HepG2 (cell line): ENCODE measurements at regions not wholly inside any gene's neighbourhood (a gene's known extent, or its start where the extent isn't known, plus 50 kb on each side); places are given as distances from the start of the nearest gene placed in this dataset.
"Not testable (repeated sequence)": the region's sequence is repeated elsewhere in the genome, so short reads cannot be mapped to it uniquely, and the experiment has no call there.

Source experiments
- ATAC-seq: fragments of 200-7000 bp; cut with Tn5 transposase; 3 replicates; pipeline ENCODE4 v1.9.1; 2020; ENCODE audit warnings: mild to moderate bottlenecking, moderate library complexity
- BruUV-seq: library from RNA; stranded (reverse); fragments of 400-500 nt; replicated peaks from 2 replicates; lab custom pipeline; 2021; lab: Mats Ljungman, UMichigan
- CTCF ChIA-PET: fragments of 300-600 bp; formaldehyde crosslinking; extraction: SDS; loops from one replicate; lab custom pipeline; 2021; ENCODE audit warnings: low total read pairs, inconsistent platforms, low intra/inter-chr PET ratio; lab: Yijun Ruan, JAX
- POLR2A ChIA-PET: fragments of 350-600 bp; sonication (Branson Sonifier 250); formaldehyde crosslinking; loops from one replicate; lab custom pipeline; 2020; ENCODE audit warnings: antibody characterized with exemption, inconsistent platforms; lab: Yijun Ruan, JAX
- DNase-seq: peaks from one replicate; pipeline ENCODE4 v3.0.0-alpha.2; 2015; ENCODE audit warnings: low spot score
- FAIRE-seq: peaks from 3 replicates; lab custom pipeline; 2011; peaks lifted over from hg19 to GRCh38; lab: Jason Lieb, UNC
- H2AFZ ChIP-seq: one replicate; pipeline ENCODE4 v1.6.1; 2011; ENCODE audit warnings: low read length, inconsistent platforms
- H3K27ac ChIP-seq: fragments of 300-600 bp; 3 replicates; pipeline ENCODE4 v1.8.0; 2011; ENCODE audit warnings: mixed run types, mild to moderate bottlenecking, mixed read lengths, low read length, inconsistent platforms; ENCODE audit not compliant: insufficient read depth; ENCODE audit errors: extremely low read length
- H3K27me3 ChIP-seq, 2 experiments: fragments of 200-600 bp in 1 of 2; 2 replicates in 1 of 2; 3 replicates in 1 of 2; pipeline versions ENCODE4 v1.6.0 to v1.8.0; 2011; ENCODE audit warnings: low read length in 2 of 2, mild to moderate bottlenecking in 2 of 2, moderate library complexity in 2 of 2, inconsistent platforms in 1 of 2; ENCODE audit not compliant: insufficient read depth in 2 of 2, control insufficient read depth in 1 of 2
- H3K36me3 ChIP-seq, 2 experiments: fragments of 200-600 bp in 1 of 2; replicated peaks in 1 of 2; 2 replicates in 1 of 2; 3 replicates in 1 of 2; pipeline versions ENCODE4 v1.5.1 to v1.8.0; 2011; ENCODE audit warnings: low read length in 2 of 2, inconsistent platforms in 1 of 2; ENCODE audit not compliant: insufficient read depth in 2 of 2, control insufficient read depth in 1 of 2
- H3K4me1 ChIP-seq: 2 replicates; pipeline ENCODE4 v1.5.1; 2012; ENCODE audit warnings: low read length, inconsistent platforms; ENCODE audit not compliant: insufficient read depth
- H3K4me2 ChIP-seq: 2 replicates; pipeline ENCODE4 v1.6.0; 2011; ENCODE audit warnings: low read depth, low read length, inconsistent platforms
- H3K4me3 ChIP-seq, 3 experiments: fragments of 200-600 bp in 1 of 3; sonication (generic), shearing (Covaris generic) in 1 of 3; replicated peaks in 1 of 3; 2 replicates each; pipeline ENCODE4 v1.5.1; 2011 to 2016; ENCODE audit warnings: low read length in 3 of 3, inconsistent platforms in 2 of 3, low read depth in 2 of 3, mild to moderate bottlenecking in 2 of 3, control low read depth in 1 of 3, mixed read lengths in 1 of 3; ENCODE audit not compliant: insufficient read depth in 1 of 3
- H3K79me2 ChIP-seq: one replicate; pipeline ENCODE4 v1.6.1; 2011; ENCODE audit warnings: low read length, inconsistent platforms; ENCODE audit not compliant: insufficient read depth
- H3K9ac ChIP-seq: 2 replicates; pipeline ENCODE4 v1.6.0; 2011; ENCODE audit warnings: mild to moderate bottlenecking, low read depth, low read length, inconsistent platforms; ENCODE audit not compliant: insufficient read depth
- H3K9me3 ChIP-seq: 2 replicates; pipeline ENCODE4 v1.5.1; 2012; ENCODE audit warnings: mild to moderate bottlenecking, low read length
- H4K20me1 ChIP-seq: 2 replicates; pipeline ENCODE4 v1.6.0; 2011; ENCODE audit warnings: inconsistent platforms, mild to moderate bottlenecking, low read length, moderate library complexity; ENCODE audit not compliant: insufficient read depth
- ATRX ChIP-seq: sonication (generic); formaldehyde crosslinking; IDR thresholded peaks from 2 replicates; pipeline ENCODE4 v1.4.0; 2020; ENCODE audit warnings: missing genetic modification reagents, borderline replicate concordance
- DMTF1 ChIP-seq: sonication (generic); formaldehyde crosslinking; IDR thresholded peaks from 2 replicates; pipeline ENCODE4 v1.4.0; 2020; ENCODE audit warnings: mild to moderate bottlenecking, missing genetic modification reagents
- HNF4A ChIP-seq: sonication (generic); formaldehyde crosslinking; IDR thresholded peaks from 2 replicates; pipeline ENCODE4 v1.4.0; 2020; ENCODE audit warnings: missing genetic modification reagents
- HNRNPUL1 ChIP-seq: fragments of 200-400 bp; formaldehyde crosslinking; IDR thresholded peaks from 2 replicates; pipeline ENCODE4 v1.6.1; 2017; ENCODE audit warnings: low read depth, mild to moderate bottlenecking, low read length, moderate library complexity
- KDM5A ChIP-seq: fragments of 200-600 bp; sonication (generic); IDR thresholded peaks from 2 replicates; pipeline ENCODE4 v1.7.0; 2018; ENCODE audit warnings: antibody characterized with exemption, mild to moderate bottlenecking, low read length, borderline replicate concordance
- RFXANK ChIP-seq: IDR thresholded peaks from 2 replicates; pipeline ENCODE4 v1.6.1; 2016
- TRIM24 ChIP-seq: sonication (generic); formaldehyde crosslinking; IDR thresholded peaks from 2 replicates; pipeline ENCODE4 v1.8.0; 2022; ENCODE audit warnings: mild to moderate bottlenecking, missing genetic modification reagents
- ZC3H13 ChIP-seq: sonication (generic); formaldehyde crosslinking; IDR thresholded peaks from 2 replicates; pipeline ENCODE4 v1.8.1; 2023; ENCODE audit warnings: mild to moderate bottlenecking, missing genetic modification reagents, moderate library complexity
- ZNF10 ChIP-seq: sonication (generic); formaldehyde crosslinking; IDR thresholded peaks from 2 replicates; pipeline ENCODE4 v1.4.0; 2020; ENCODE audit warnings: mild to moderate bottlenecking, low read depth, missing genetic modification reagents, borderline replicate concordance
- ZNF780A ChIP-seq: sonication (generic); formaldehyde crosslinking; IDR thresholded peaks from 2 replicates; pipeline ENCODE4 v1.8.0; 2022; ENCODE audit warnings: mild to moderate bottlenecking, missing genetic modification reagents, moderate library complexity
- WGBS: methylation state at CpG from one replicate; pipeline ENCODE4 v1.1.6; 2017; ENCODE audit warnings: low lambda C conversion rate; 5-methylcytosine and 5-hydroxymethylcytosine counted together
- in situ Hi-C: cut with HindIII; loops from 2 replicates; pipeline ENCODE4 v1.10.0; 2017; ENCODE audit warnings: low pct_unique_long_range_greater_than_20kb; ENCODE audit not compliant: extremely low pct_ligation_motif_present
- intact Hi-C: fragments of 100-400 bp; cut with micrococcal nuclease; formaldehyde crosslinking; loops from one replicate; pipeline ENCODE4 v1.10.0; 2022; ENCODE audit not compliant: unreplicated experiment

- intact Hi-C loops = no loop called here
- DNase-seq (no peak), ATAC-seq (no peak), FAIRE-seq (no peak)
- H3K27me3 ChIP-seq = no peaks in the 10 kb centered on the region
- no peak overlapping the region for H3K9ac ChIP-seq
- H3K4me2 ChIP-seq = no peak overlapping the region
- H3K27ac ChIP-seq = no peak overlapping the region
- no peaks in the 10 kb centered on the region for H3K79me2 ChIP-seq
- in situ Hi-C loops = no loop called here
- POLR2A ChIA-PET = no interaction called here
- 13% methylated on average over 3 of the region's 3 CpGs for WGBS
- no TSS peak for BruUV-seq
- H3K4me1 ChIP-seq = peaks cover 7% of the 10 kb centered on the region
- H3K9me3 ChIP-seq = no peaks in the 10 kb centered on the region
- H2AFZ ChIP-seq = no peak overlapping the region
- no peaks in the 10 kb centered on the region for H3K36me3 ChIP-seq
- CTCF ChIA-PET = no interaction called here
- no peak overlapping the region for H3K4me3 ChIP-seq
- no peak for TF ChIP-seq DMTF1 (CRISPR knock-in tag)
- no peak for TF ChIP-seq ZNF780A (CRISPR knock-in tag)
- no peak for TF ChIP-seq KDM5A
- no peak for TF ChIP-seq RFXANK (CRISPR knock-in tag)
- no peak for TF ChIP-seq HNRNPUL1
- no peak for TF ChIP-seq ATRX (CRISPR knock-in tag)
- no peak for TF ChIP-seq ZC3H13 (CRISPR knock-in tag)
- no peak for TF ChIP-seq TRIM24
- TF ChIP-seq ZNF10 (CRISPR knock-in tag) = no peak
- no peak for TF ChIP-seq HNF4A (CRISPR knock-in tag)
- H4K20me1 ChIP-seq = no peaks in the 10 kb centered on the region
These were observed 104.7 kb upstream of the TRIM2 start for GRCh38 chr4:153099391-153100140.

GRCh38 chr4:153106736-153107135 is 97.5 kb upstream of the TRIM2 start:
- CTCF ChIA-PET, H4K20me1 ChIP-seq, in situ Hi-C loops, H3K36me3 ChIP-seq, H3K4me2 ChIP-seq, FAIRE-seq, H2AFZ ChIP-seq, POLR2A ChIA-PET, intact Hi-C loops, BruUV-seq, H3K79me2 ChIP-seq, H3K4me3 ChIP-seq, ATAC-seq, H3K9ac ChIP-seq, H3K27ac ChIP-seq, H3K4me1 ChIP-seq, DNase-seq, H3K27me3 ChIP-seq, H3K9me3 ChIP-seq: not testable (repeated sequence)
- WGBS = 53% methylated on average over 2 of the region's 2 CpGs
